Natural killer cell (primary cell): ENCODE measurements at regions not wholly inside any gene's neighbourhood (a gene's known extent, or its start where the extent isn't known, plus 50 kb on each side); places are given as distances from the start of the nearest gene placed in this dataset.

Source experiments
- ATAC-seq, 3 donors: fragments of 150-1000 bp in 2 of 3; fragments of 200-7000 bp in 1 of 3; cut with Tn5 transposase; 1 replicate in 1 of 3; 2 replicates in 2 of 3; pipeline ENCODE4 v1.10.0; 2021; ENCODE audit warnings: mild to moderate bottlenecking in 2 of 3, moderate library complexity in 2 of 3
- DNase-seq, 2 donors: peaks; one replicate each; pipeline versions ENCODE4 v3.0.0 to v3.0.0-alpha.2; 2013 to 2021; ENCODE audit warnings: mixed read lengths in 1 of 2
- H3K27ac ChIP-seq: one replicate; pipeline ENCODE4 v1.5.1; 2013; ENCODE audit warnings: mild to moderate bottlenecking, low read length
- H3K27me3 ChIP-seq: one replicate; pipeline ENCODE4 v1.6.1; 2013; ENCODE audit warnings: low read length; ENCODE audit not compliant: control insufficient read depth, insufficient read depth
- H3K36me3 ChIP-seq: one replicate; pipeline ENCODE4 v1.6.1; 2013; ENCODE audit warnings: low read length; ENCODE audit not compliant: control insufficient read depth, insufficient read depth
- H3K4me1 ChIP-seq: one replicate; pipeline ENCODE4 v1.6.1; 2013; ENCODE audit warnings: low read length; ENCODE audit not compliant: control insufficient read depth, insufficient read depth
- H3K4me3 ChIP-seq: one replicate; pipeline ENCODE4 v1.5.1; 2013; ENCODE audit warnings: low read length
- H3K9me3 ChIP-seq: one replicate; pipeline ENCODE4 v1.6.1; 2013; ENCODE audit warnings: low read length; ENCODE audit not compliant: control insufficient read depth, insufficient read depth
- H3K27ac Mint-ChIP-seq, 2 donors: one replicate each; pipeline ENCODE4 v1.8.0; 2022; ENCODE audit warnings: mild to moderate bottlenecking in 2 of 2, mixed read lengths in 2 of 2, moderate library complexity in 1 of 2
- H3K27me3 Mint-ChIP-seq, 2 donors: one replicate each; pipeline ENCODE4 v1.8.0; 2022; ENCODE audit warnings: low read depth in 2 of 2, mixed read lengths in 2 of 2
- H3K36me3 Mint-ChIP-seq: one replicate; pipeline ENCODE4 v1.8.0; 2022; ENCODE audit warnings: mixed read lengths
- H3K4me1 Mint-ChIP-seq, 2 donors: one replicate each; pipeline ENCODE4 v1.8.0; 2022; ENCODE audit warnings: mixed read lengths in 2 of 2
- H3K4me3 Mint-ChIP-seq: one replicate; pipeline ENCODE4 v1.8.0; 2022; ENCODE audit warnings: mild to moderate bottlenecking, moderate library complexity, mixed read lengths
- H3K9me3 Mint-ChIP-seq, 2 donors: one replicate each; pipeline ENCODE4 v1.8.0; 2022; ENCODE audit warnings: mixed read lengths in 2 of 2
- CTCF ChIP-seq: fragments of 200-600 bp; IDR thresholded peaks from one replicate; pipeline ENCODE4 v1.8.0; 2022; ENCODE audit warnings: antibody characterized with exemption
- WGBS: methylation state at CpG from one replicate; pipeline ENCODE4 v1.1.7; 2013; ENCODE audit warnings: missing lambda C conversion rate; ENCODE audit not compliant: insufficient coverage; 5-methylcytosine and 5-hydroxymethylcytosine counted together
- intact Hi-C: fragments of 100-400 bp; cut with micrococcal nuclease; formaldehyde crosslinking; loops from one replicate; pipeline ENCODE4 v1.14.2; 2022

GRCh38 chr9:99682870-99683269 lies 138.8 kb upstream of the NR4A3 start:
- no peaks in the 10 kb centered on the region for H3K4me1 ChIP-seq
- H3K27ac ChIP-seq, result no peak overlapping the region
- Mint-ChIP-seq H3K36me3 (no peaks in the 10 kb centered on the region), H3K4me1 (no peaks in the 10 kb centered on the region), H3K27me3 (no peaks in the 10 kb centered on the region), H3K9me3 (no peaks in the 10 kb centered on the region), H3K27ac (no peak overlapping the region), H3K4me3 (no peak overlapping the region)
- no peaks in the 10 kb centered on the region for H3K27me3 ChIP-seq
- DNase-seq (no peak), ATAC-seq (no peak)
- no CpG with 5 or more reads among the region's 2 CpGs for WGBS
- intact Hi-C loops, result no loop called here
- H3K9me3 ChIP-seq, result no peaks in the 10 kb centered on the region
- no peaks in the 10 kb centered on the region for H3K36me3 ChIP-seq
- no peak for TF ChIP-seq CTCF
- no peak overlapping the region for H3K4me3 ChIP-seq

GRCh38 chr9:99690573-99690972 lies 131.1 kb upstream of the NR4A3 start:
- peaks cover 11 to 21% of the 10 kb centered on the region in 2 donors for H3K27me3 Mint-ChIP-seq

GRCh38 chr9:99693888-99694287 lies 127.8 kb upstream of the NR4A3 start:
- no peak overlapping the region for H3K4me3 ChIP-seq
- 93% methylated on average over 3 of the region's 3 CpGs for WGBS
- ATAC-seq (no peak), DNase-seq (no peak)
- Mint-ChIP-seq H3K36me3 (no peaks in the 10 kb centered on the region), H3K27ac (no peak overlapping the region), H3K4me1 (no peaks in the 10 kb centered on the region), H3K27me3 (peaks cover 11 to 21% of the 10 kb centered on the region in 2 donors), H3K9me3 (no peaks in the 10 kb centered on the region), H3K4me3 (no peak overlapping the region)
- H3K36me3 ChIP-seq, result no peaks in the 10 kb centered on the region
- no peak overlapping the region for H3K27ac ChIP-seq
- intact Hi-C loops, result no loop called here
- no peak for TF ChIP-seq CTCF
- H3K4me1 ChIP-seq, result no peaks in the 10 kb centered on the region
- no peaks in the 10 kb centered on the region for H3K27me3 ChIP-seq
- H3K9me3 ChIP-seq, result no peaks in the 10 kb centered on the region

More at GRCh38 chr9:99690573-99690972, 131.1 kb upstream of the NR4A3 start:
- H3K36me3 ChIP-seq, result no peaks in the 10 kb centered on the region
- no peaks in the 10 kb centered on the region for H3K4me1 Mint-ChIP-seq
- intact Hi-C loops, result no loop called here
- H3K27ac Mint-ChIP-seq, result no peak overlapping the region
- H3K27me3 ChIP-seq, result no peaks in the 10 kb centered on the region
- no peak overlapping the region for H3K4me3 Mint-ChIP-seq
- no peaks in the 10 kb centered on the region for H3K9me3 ChIP-seq
- H3K27ac ChIP-seq, result no peak overlapping the region
- no peak overlapping the region for H3K4me3 ChIP-seq
- ATAC-seq, result no peak
- DNase-seq, result no peak
- 92% methylated on average over 4 of the region's 4 CpGs for WGBS
- TF ChIP-seq CTCF, result no peak
- no peaks in the 10 kb centered on the region for H3K36me3 Mint-ChIP-seq
- H3K4me1 ChIP-seq, result no peaks in the 10 kb centered on the region
- H3K9me3 Mint-ChIP-seq, result no peaks in the 10 kb centered on the region

GRCh38 chr9:99694393-99694792 lies 127.3 kb upstream of the NR4A3 start:
- Mint-ChIP-seq H3K27me3 (peaks cover 11 to 21% of the 10 kb centered on the region in 2 donors), H3K4me3 (no peak overlapping the region), H3K4me1 (no peaks in the 10 kb centered on the region), H3K36me3 (no peaks in the 10 kb centered on the region), H3K27ac (no peak overlapping the region), H3K9me3 (no peaks in the 10 kb centered on the region)
- no peaks in the 10 kb centered on the region for H3K27me3 ChIP-seq
- H3K27ac ChIP-seq, result no peak overlapping the region
- H3K9me3 ChIP-seq, result no peaks in the 10 kb centered on the region
- ATAC-seq (no peak), DNase-seq (no peak)
- no peaks in the 10 kb centered on the region for H3K4me1 ChIP-seq
- no peaks in the 10 kb centered on the region for H3K36me3 ChIP-seq
- no peak overlapping the region for H3K4me3 ChIP-seq
- no peak for TF ChIP-seq CTCF
- WGBS, result 91% methylated on average over 1 of the region's 1 CpG
- intact Hi-C loops, result no loop called here
